Panc1 (cell line): ENCODE measurements at regions not wholly inside any gene's neighbourhood (a gene's known extent, or its start where the extent isn't known, plus 50 kb on each side); places are given as distances from the start of the nearest gene placed in this dataset.

Experiments
- SIN3A ChIP-seq: IDR thresholded peaks from 2 replicates; pipeline ENCODE4 v1.6.1; 2012; ENCODE audit warnings: low read depth, mild to moderate bottlenecking, low read length, moderate library complexity, borderline replicate concordance; ENCODE audit not compliant: insufficient read depth
- TF ChIP-seq, protein P1 (sequence below): fragments of 450-650 bp; IDR thresholded peaks from 2 replicates; pipeline ENCODE4 v1.5.1; 2017; ENCODE audit warnings: mild to moderate bottlenecking

DNA sequence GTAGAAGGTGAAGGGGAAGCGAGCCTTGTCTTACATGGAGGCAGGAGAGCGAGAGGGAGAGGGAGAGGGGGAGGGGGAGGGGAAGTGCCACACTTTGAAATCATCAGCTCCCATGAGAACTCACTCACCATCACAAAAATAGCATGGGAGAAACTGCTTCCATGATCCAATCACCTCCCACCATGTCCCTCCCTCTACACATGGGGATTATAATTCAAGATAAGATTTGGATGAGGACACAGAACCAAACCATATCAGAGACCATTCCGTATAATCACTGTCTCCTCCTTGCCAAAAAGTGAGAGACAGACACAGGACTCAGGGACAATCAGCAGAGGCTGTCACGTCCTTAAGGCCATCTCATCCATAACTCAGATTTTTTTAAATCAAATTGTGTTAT, 187.7 kb upstream of the TAS2R1 start:
- TF ChIP-seq, protein P1, sequence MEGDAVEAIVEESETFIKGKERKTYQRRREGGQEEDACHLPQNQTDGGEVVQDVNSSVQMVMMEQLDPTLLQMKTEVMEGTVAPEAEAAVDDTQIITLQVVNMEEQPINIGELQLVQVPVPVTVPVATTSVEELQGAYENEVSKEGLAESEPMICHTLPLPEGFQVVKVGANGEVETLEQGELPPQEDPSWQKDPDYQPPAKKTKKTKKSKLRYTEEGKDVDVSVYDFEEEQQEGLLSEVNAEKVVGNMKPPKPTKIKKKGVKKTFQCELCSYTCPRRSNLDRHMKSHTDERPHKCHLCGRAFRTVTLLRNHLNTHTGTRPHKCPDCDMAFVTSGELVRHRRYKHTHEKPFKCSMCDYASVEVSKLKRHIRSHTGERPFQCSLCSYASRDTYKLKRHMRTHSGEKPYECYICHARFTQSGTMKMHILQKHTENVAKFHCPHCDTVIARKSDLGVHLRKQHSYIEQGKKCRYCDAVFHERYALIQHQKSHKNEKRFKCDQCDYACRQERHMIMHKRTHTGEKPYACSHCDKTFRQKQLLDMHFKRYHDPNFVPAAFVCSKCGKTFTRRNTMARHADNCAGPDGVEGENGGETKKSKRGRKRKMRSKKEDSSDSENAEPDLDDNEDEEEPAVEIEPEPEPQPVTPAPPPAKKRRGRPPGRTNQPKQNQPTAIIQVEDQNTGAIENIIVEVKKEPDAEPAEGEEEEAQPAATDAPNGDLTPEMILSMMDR, result no peak
- TF ChIP-seq SIN3A, result no peak
